PC-9 (cell line): ENCODE measurements at regions not wholly inside any gene's neighbourhood (a gene's known extent, or its start where the extent isn't known, plus 50 kb on each side); places are given as distances from the start of the nearest gene placed in this dataset.

Experiments
- CTCF ChIP-seq: fragments of 200-600 bp; sonication (generic); conservative IDR thresholded peaks from 2 replicates; pipeline ENCODE4 v1.6.1; 2017; ENCODE audit warnings: mixed run types, antibody characterized with exemption, mild to moderate bottlenecking, moderate library complexity
- EZH2 ChIP-seq: fragments of 200-600 bp; sonication (generic); IDR thresholded peaks from 2 replicates; pipeline ENCODE4 v1.8.0; 2017; ENCODE audit warnings: antibody characterized with exemption, low read depth

GRCh38 chr7:91366091-91366490 is 101.9 kb downstream of the FZD1 start:
- TF ChIP-seq CTCF (no peak), EZH2 (no peak)
